ENCODE measurements at regions not wholly inside any gene's neighbourhood (a gene's known extent, or its start where the extent isn't known, plus 50 kb on each side); places are given as distances from the start of the nearest gene placed in this dataset.
A peak's percentile ranks its signal among the peaks of the same experiment; 100 is the strongest.

- Mint-ChIP-seq H3K27ac (no peak overlapping the region), H3K36me3 (ENCODE audit: low read depth) (no peaks in the 10 kb centered on the region), H3K27me3 (no peaks in the 10 kb centered on the region), H3K9me3 (ENCODE audit: low read depth) (no peaks in the 10 kb centered on the region), H3K4me3 (no peak overlapping the region), H3K4me1 (peaks cover 41% of the 10 kb centered on the region)
- ChIA-PET POLR2A (no interaction called here), CTCF (no interaction called here)
- intact Hi-C loops (cut with DNase I, micrococcal nuclease), result no loop called here
- ATAC-seq, result no peak
- DNase-seq, result no peak
These were observed 508.2 kb downstream of the SHQ1 start for GRCh38 chr3:72340056-72340455.

GRCh38 chr3:72339670-72340030 is 508.6 kb downstream of the SHQ1 start:
- Mint-ChIP-seq H3K27ac (no peak overlapping the region), H3K36me3 (ENCODE audit: low read depth) (no peaks in the 10 kb centered on the region), H3K9me3 (ENCODE audit: low read depth) (no peaks in the 10 kb centered on the region), H3K4me1 (peaks cover 37% of the 10 kb centered on the region), H3K27me3 (no peaks in the 10 kb centered on the region), H3K4me3 (no peak overlapping the region)
- CTCF ChIA-PET, result no interaction called here
- ATAC-seq (no peak), DNase-seq (no peak)
- intact Hi-C loops (cut with DNase I, micrococcal nuclease), result loop anchor here (2.0 to 10.0 kb wide), 10 partner anchors 79 to 615 kb away; partner anchors contain the start of gene EIF4E3 (in 2 of the 2)
- POLR2A ChIA-PET, result no interaction called here

DNA sequence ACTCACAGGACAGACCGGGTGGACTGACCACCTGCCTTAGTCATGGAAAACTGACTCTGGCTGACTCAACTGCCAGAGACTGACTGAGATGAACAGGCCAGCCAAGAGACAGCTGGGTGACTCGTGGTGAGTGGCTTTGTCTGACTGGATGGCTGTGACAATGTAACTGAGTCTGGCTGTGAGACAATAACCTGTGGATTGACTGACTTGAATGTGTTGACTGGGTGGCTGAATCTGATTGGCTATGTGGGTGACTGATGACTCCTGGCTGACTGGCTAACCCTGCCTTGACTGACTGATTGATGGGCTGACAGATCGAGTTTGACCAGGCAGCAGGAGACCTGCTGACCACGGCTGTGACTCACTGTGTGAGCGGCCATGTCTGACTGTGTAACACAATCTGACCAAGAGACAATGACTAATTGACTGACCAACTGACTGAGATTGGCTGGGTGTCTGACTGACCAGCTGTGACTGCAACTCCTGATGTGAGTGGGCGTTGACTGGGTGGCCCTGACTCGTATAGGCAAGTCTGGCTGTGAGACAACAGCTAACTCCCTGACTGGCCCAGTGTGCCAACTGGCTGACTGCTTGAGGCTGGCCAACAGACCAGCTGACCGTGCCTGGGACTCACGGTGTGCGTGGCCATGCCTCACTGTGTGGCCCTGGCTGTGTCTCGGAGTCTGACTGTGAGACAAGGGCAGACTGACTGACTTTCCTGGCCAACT is 509.1 kb downstream of the SHQ1 start:
- Mint-ChIP-seq H3K4me3 (no peak overlapping the region), H3K36me3 (ENCODE audit: low read depth) (no peaks in the 10 kb centered on the region), H3K4me1 (peaks cover 32% of the 10 kb centered on the region), H3K27me3 (no peaks in the 10 kb centered on the region), H3K27ac (no peak overlapping the region), H3K9me3 (ENCODE audit: low read depth) (no peaks in the 10 kb centered on the region)
- ATAC-seq, result peak; percentile 79
- peak; percentile 85 for DNase-seq
- intact Hi-C loops (cut with DNase I, micrococcal nuclease), result loop anchor here (1.0 to 10.0 kb wide), 17 partner anchors 36 to 614 kb away; partner anchors contain the start of gene EIF4E3 (in 2 of the 2)
- CTCF ChIA-PET, result interaction anchor here (0.9 kb wide), 1 partner anchor 170 kb away, joined by 3 read pairs; no protein-coding TSS in a partner anchor
- POLR2A ChIA-PET, result interaction anchor here (1.1 kb wide), 1 partner anchor 16 kb away, joined by 3 read pairs; no protein-coding TSS in a partner anchor

DNA sequence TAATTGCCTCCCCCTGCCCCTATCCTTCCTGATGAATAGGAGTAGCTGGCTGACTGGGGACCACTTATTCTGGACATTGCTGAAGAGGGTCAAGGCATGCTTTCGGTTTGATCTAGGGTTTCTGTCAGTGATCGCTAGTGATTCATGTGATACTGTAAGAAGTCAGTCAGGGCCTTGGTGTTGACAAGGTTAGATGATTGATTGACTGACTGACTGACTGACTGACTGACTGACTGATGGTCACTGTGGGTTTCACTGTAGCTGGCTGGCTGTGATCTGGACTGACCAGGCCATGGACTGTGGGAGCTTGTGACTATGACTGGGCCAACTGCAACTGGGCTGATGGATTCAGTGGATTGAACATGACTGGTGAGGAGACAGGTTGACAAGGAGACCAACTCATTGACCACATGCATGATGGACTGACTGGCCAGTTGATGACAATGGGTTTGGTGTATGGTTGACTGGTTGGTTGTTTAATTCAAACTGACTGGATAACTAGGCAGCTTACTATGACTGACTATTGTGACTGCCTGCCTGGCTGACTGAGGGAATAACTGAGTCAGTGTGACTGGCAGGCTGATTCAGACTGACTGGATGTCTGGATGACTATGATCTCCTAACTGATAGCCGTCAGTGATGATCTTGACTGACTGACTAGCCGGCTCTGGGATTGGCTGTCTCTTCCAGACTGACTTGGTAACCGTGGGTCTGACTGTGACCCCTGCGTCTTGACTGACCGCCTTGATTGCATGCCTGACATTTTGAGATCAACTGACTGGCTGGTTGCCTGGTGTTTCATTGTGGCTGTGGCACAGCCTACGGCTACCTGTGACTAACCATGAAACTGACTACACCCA is 509.9 kb downstream of the SHQ1 start:
- ChIA-PET POLR2A (interaction anchor here (1.1 kb wide), 1 partner anchor 17 kb away, joined by 3 read pairs; no protein-coding TSS in a partner anchor), CTCF (interaction anchor here (0.9 kb wide), 1 partner anchor 171 kb away, joined by 3 read pairs; no protein-coding TSS in a partner anchor)
- Mint-ChIP-seq H3K27me3 (no peaks in the 10 kb centered on the region), H3K36me3 (ENCODE audit: low read depth) (no peaks in the 10 kb centered on the region), H3K27ac (no peak overlapping the region), H3K4me3 (no peak overlapping the region), H3K4me1 (peaks cover 24% of the 10 kb centered on the region), H3K9me3 (ENCODE audit: low read depth) (no peaks in the 10 kb centered on the region)
- DNase-seq (peak; percentile 80), ATAC-seq (peak; percentile 70)
- intact Hi-C loops (cut with DNase I, micrococcal nuclease), result loop anchor here (1.0 to 10.0 kb wide), 17 partner anchors 37 to 614 kb away; partner anchors contain the start of gene EIF4E3 (in 2 of the 2)

DNA sequence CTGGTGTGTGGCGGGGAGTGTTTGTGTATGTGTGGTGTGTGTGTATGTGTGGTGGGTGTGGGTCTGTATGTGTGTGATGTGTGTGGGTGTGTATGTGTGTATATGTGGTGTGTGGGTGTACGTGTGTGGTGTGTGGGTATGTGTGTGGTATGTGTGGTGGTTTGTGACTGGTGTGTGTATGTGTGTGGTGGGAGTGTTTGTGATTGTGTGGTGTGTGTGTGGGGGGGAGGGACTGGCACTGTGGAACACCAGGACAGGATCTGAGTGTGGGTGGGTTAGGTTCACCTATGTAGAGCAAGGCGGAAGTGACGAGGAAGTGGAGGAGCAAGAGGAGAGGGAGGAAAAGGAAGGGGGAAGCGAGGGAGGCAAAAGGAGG is 510.8 kb downstream of the SHQ1 start:
- Mint-ChIP-seq H3K4me1 (peaks cover 15% of the 10 kb centered on the region), H3K4me3 (no peak overlapping the region), H3K36me3 (ENCODE audit: low read depth) (no peaks in the 10 kb centered on the region), H3K27ac (no peak overlapping the region), H3K27me3 (no peaks in the 10 kb centered on the region), H3K9me3 (ENCODE audit: low read depth) (no peaks in the 10 kb centered on the region)
- no peak for DNase-seq
- CTCF ChIA-PET, result no interaction called here
- ATAC-seq, result no peak
- intact Hi-C loops (cut with DNase I, micrococcal nuclease), result loop anchor here (5.0 to 10.0 kb wide), 6 partner anchors 90 to 613 kb away; partner anchors contain the start of gene EIF4E3 (in 2 of the 2)
- POLR2A ChIA-PET, result no interaction called here

DNA sequence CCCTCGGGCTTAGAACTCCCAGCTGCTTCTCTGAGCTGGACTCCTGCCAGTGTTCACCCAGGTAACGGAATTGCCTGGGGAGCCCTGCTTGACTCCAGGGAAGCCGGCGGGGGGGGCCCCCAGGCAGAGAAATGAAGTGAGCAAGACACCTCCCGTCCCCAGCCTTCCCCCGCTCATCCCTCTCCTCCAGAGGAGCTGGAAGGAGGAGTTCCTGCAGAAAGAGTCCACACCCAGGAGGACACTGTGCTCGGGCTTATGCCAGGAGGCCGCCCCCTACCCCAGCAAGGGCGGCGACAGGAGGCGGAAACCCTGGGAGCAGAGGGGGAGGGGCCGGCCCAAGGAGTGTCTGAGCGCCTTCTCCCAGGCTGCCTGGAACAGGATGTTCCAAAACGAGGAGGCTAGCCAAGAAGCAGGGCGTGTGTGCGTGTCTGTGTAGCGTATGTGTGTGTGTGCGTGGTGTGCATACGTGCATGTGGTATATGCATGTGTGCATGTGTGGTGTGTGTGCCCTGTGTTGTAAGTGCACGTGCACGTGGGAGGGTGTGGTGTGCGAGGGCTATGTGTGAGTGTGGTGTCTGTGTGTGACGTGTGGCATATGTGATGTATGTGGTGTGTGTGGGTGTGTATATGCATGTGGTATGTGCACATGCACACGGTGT is 511.3 kb downstream of the SHQ1 start:
- ATAC-seq (no peak), DNase-seq (peak; percentile 53)
- Mint-ChIP-seq H3K27me3 (no peaks in the 10 kb centered on the region), H3K9me3 (ENCODE audit: low read depth) (no peaks in the 10 kb centered on the region), H3K36me3 (ENCODE audit: low read depth) (no peaks in the 10 kb centered on the region), H3K27ac (no peak overlapping the region), H3K4me1 (peaks cover 12% of the 10 kb centered on the region), H3K4me3 (no peak overlapping the region)
- ChIA-PET CTCF (interaction anchor here (0.8 kb wide), 1 partner anchor 98 kb away, joined by 3 read pairs; no protein-coding TSS in a partner anchor), POLR2A (no interaction called here)
- intact Hi-C loops (cut with DNase I, micrococcal nuclease), result loop anchor here (5.0 to 10.0 kb wide), 6 partner anchors 90 to 612 kb away; partner anchors contain the start of gene EIF4E3 (in 2 of the 2)

- Mint-ChIP-seq H3K27me3 (no peaks in the 10 kb centered on the region), H3K27ac (no peak overlapping the region), H3K9me3 (ENCODE audit: low read depth) (no peaks in the 10 kb centered on the region), H3K4me3 (no peak overlapping the region), H3K4me1 (peaks cover 7% of the 10 kb centered on the region), H3K36me3 (ENCODE audit: low read depth) (no peaks in the 10 kb centered on the region)
- DNase-seq, result no peak
- ATAC-seq, result no peak
- ChIA-PET POLR2A (no interaction called here), CTCF (interaction anchor here (0.8 kb wide), 1 partner anchor 97 kb away, joined by 3 read pairs; no protein-coding TSS in a partner anchor)
- intact Hi-C loops (cut with DNase I, micrococcal nuclease), result loop anchor here (5.0 to 10.0 kb wide), 6 partner anchors 91 to 611 kb away; partner anchors contain the start of gene EIF4E3 (in 2 of the 2)
These were observed 512.1 kb downstream of the SHQ1 start for GRCh38 chr3:72336114-72336651.

GRCh38 chr3:72335458-72336095 is 512.7 kb downstream of the SHQ1 start:
- intact Hi-C loops (cut with DNase I, micrococcal nuclease), result loop anchor here (5.0 to 10.0 kb wide), 6 partner anchors 92 to 611 kb away; partner anchors contain the start of gene EIF4E3 (in 2 of the 2)
- CTCF ChIA-PET, result no interaction called here

GRCh38 chr3:72334681-72335457 is 513.4 kb downstream of the SHQ1 start:
- no peak overlapping the region for H3K4me3 Mint-ChIP-seq
- ATAC-seq (no peak), DNase-seq (no peak)
- intact Hi-C loops (cut with DNase I, micrococcal nuclease), result loop anchor here (5.0 to 10.0 kb wide), 6 partner anchors 92 to 610 kb away; partner anchors contain the start of gene EIF4E3 (in 2 of the 2)
- POLR2A ChIA-PET, result no interaction called here
- no peaks in the 10 kb centered on the region for H3K4me1 Mint-ChIP-seq
- no peaks in the 10 kb centered on the region for H3K9me3 Mint-ChIP-seq (ENCODE audit: low read depth)
- H3K36me3 Mint-ChIP-seq (ENCODE audit: low read depth), result no peaks in the 10 kb centered on the region
- CTCF ChIA-PET, result interaction anchor here (0.6 kb wide), 1 partner anchor 49 kb away, joined by 3 read pairs; no protein-coding TSS in a partner anchor
- H3K27me3 Mint-ChIP-seq, result no peaks in the 10 kb centered on the region
- no peak overlapping the region for H3K27ac Mint-ChIP-seq

More at GRCh38 chr3:72335458-72336095, 512.7 kb downstream of the SHQ1 start:
- Mint-ChIP-seq H3K9me3 (ENCODE audit: low read depth) (no peaks in the 10 kb centered on the region), H3K36me3 (ENCODE audit: low read depth) (no peaks in the 10 kb centered on the region), H3K4me1 (peaks cover under 1% of the 10 kb centered on the region), H3K27me3 (no peaks in the 10 kb centered on the region), H3K4me3 (no peak overlapping the region), H3K27ac (no peak overlapping the region)
- no peak for DNase-seq
- ATAC-seq, result no peak
- POLR2A ChIA-PET, result no interaction called here

- intact Hi-C loops (cut with DNase I, micrococcal nuclease), result loop anchor here in 1 of 2 experiments (10.0 kb wide), 2 partner anchors 378 to 608 kb away; partner anchors contain the start of gene EIF4E3
- ATAC-seq, result no peak
These were observed 515.6 kb downstream of the SHQ1 start for GRCh38 chr3:72332689-72333088.

More at GRCh38 chr3:72332689-72333088, 515.6 kb downstream of the SHQ1 start:
- no peak overlapping the region for H3K27ac Mint-ChIP-seq
- no peaks in the 10 kb centered on the region for H3K4me1 Mint-ChIP-seq
- CTCF ChIA-PET, result interaction anchor here (0.6 kb wide), 1 partner anchor 346 kb away, joined by 3 read pairs; no protein-coding TSS in a partner anchor
- peaks cover 3% of the 10 kb centered on the region for H3K27me3 Mint-ChIP-seq
- no peaks in the 10 kb centered on the region for H3K9me3 Mint-ChIP-seq (ENCODE audit: low read depth)
- no peak for DNase-seq
- H3K4me3 Mint-ChIP-seq, result no peak overlapping the region
- POLR2A ChIA-PET, result no interaction called here
- H3K36me3 Mint-ChIP-seq (ENCODE audit: low read depth), result no peaks in the 10 kb centered on the region
